GM21737 (cell line): ENCODE measurements at regions not wholly inside any gene's neighbourhood (a gene's known extent, or its start where the extent isn't known, plus 50 kb on each side); places are given as distances from the start of the nearest gene placed in this dataset.
"Not testable (repeated sequence)": the region's sequence is repeated elsewhere in the genome, so short reads cannot be mapped to it uniquely, and the experiment has no call there.

Experiments used
- ATAC-seq: cut with Tn5 transposase; IDR thresholded peaks from one replicate; pipeline ENCODE4 v1.9.1; 2021; ENCODE audit warnings: mild to moderate bottlenecking, moderate library complexity; ENCODE audit not compliant: unreplicated experiment

DNA sequence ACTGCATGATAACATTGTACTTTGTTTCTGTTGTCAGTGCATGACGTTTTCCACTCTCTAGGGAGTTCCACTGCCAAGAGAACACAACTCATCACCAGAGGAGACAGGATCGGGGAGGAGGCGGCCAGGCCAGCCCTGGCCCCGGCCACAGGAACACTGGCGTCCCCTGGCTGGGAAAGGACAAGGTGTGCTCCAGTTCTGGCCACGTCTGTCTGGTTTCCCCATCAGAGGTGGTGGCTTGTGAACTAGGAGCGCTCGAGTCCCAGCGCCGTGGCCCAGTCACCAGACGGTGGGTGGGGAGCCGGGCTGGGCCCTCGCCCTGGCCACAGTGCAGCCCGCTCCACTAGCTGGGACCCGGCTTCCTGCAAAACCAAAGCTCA lies 211.9 kb upstream of the IRX4 start:
- no peak for ATAC-seq

DNA sequence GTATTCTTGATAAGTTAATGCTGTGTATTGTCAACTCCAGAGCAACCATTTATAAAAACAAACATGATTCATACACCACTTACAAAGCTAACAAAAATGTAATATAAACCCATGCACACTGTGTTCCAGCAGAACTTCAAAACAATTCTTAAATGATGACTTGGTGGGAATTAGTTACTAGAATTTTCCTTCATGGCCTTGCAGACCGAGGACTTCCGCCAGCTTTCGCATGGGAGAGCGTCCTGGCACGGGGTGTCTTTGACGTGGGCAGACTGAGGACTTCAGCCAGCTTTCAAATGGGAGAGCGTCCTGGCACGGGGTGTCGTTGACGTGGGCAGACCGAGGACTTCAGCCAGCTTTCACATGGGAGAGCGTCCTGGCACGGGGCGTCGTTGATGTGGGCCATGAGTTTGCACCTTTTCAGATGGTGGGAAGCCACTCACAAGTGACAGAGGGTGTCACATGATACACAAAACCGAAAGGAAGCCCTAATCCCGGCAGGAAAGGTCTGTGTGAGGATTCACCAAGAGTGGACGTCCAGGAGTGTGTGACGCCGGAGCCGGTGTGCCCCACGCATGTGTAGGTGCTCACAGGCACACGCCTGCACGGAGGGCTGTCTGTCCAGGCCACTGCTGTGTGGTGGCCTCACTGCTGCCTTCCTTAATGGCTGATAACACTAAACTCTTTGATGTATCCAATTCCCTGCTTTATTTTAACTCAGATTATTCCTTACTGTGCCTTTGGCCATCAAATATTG lies 211.3 kb upstream of the IRX4 start:
- ATAC-seq = no peak

DNA sequence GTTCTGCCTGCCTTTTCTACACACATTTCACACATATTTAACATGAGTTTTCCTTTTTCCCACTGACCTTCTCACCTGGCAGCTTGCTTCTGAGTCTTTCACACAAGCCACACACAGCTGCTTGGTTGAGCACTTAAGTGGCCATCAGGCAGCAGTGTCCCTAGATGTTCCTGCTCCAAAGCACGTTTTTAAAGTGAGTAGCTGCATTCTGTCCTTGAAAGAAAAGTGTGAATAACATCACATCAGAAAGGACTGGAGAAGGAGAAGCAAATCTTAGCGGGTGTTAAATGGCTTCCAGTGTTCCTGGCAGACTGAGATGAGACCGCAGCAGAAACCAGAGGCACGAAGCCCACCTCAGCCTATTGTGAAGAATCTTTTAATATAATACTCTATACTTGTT lies 209.2 kb upstream of the IRX4 start:
- ATAC-seq = no peak

DNA sequence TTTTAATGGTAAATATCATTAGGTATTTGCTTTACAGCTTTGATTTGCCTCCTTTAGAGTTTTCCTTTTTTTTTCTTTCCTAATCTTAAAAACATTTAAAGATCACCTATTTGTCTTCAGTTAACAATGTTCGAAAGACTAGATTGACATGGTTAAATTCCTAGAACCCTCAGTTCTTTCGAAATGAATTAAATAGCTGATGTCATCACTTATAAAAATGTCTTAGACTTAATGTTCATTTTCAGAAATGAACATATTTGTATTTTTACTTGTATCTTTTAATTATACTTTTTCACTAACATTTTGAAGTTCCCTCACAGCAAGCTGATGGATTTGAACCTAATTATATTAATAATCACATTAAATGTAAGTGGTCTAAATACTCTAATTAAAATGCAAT lies 205.3 kb upstream of the IRX4 start:
- no peak for ATAC-seq

DNA sequence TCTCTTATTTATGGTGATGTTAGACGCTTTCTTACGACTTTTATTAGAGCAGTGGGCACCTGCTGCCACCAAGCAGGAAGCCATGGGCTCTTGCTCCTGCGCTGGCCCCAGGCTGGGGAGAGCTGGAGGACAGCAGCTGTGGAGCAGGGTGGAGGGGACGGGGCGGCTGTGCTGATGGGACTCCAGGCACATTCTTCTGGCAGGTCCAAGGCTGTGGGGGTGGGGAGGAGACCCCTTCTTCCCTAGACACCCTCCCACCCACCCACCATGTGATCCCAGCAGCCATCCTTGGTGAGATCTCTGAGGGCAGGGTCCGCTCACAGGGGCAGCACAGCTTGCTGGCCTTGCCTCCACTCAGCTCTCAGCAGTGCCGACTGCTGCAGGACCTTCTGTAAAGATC lies 192.6 kb upstream of the IRX4 start:
- no peak for ATAC-seq

DNA sequence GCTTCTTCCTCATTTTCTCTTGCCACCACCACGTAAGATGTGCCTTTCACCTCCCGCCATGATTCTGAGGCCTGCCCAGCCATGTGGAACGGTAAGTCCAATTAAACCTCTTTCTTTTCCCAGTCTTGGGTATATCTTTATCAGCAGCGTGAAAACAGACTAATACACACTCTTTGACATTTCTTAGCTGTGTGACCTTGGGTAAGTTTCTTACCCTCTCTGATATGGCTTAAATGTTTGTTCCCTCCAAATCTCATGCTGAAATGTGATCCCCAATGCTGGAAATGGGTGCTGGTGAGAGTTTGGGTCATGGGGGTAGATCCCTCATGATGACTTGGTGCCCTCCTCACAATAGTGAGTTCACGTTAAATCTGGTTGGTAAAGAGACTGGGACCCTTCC lies 188.8 kb upstream of the IRX4 start:
- no peak for ATAC-seq

DNA sequence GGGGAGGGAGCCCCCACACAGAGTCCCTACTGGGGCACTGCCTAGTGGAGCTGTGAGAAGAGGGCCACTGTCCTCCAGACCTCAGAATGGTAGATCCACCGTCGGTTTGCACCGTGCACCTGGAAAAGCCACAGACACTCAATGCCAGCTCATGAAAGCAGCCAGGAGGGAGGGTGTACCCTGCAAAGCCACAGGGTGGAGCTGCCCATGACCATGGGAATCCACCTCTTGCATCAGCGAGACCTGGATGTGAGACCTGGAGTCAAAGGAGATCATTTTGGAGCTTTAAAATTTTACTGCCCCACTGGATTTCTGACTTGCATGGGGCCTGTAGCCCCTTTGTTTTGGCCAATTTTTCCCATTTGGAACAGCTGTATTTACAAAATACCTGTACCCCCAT lies 188.1 kb upstream of the IRX4 start:
- ATAC-seq = not testable (repeated sequence)

DNA sequence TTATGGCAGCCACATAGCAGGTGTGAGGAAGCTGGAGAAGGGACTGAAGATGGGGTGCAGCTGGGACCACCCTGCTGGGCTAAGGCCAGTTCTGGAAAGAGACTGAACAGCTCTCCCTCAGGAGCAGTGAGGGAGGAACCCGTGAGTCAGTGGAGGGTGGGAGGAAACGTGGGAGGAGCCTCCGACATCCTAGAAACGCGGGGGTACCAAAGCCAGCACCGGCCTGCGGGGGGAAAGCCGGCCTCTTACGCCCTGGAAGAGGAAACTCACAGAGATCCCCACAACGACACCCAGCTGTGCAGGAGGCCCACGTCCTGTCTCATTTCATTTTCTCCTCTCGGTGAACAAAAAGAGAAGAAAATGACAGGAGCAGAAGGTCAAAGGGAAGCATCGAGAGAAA lies 185.8 kb upstream of the IRX4 start:
- ATAC-seq = no peak

DNA sequence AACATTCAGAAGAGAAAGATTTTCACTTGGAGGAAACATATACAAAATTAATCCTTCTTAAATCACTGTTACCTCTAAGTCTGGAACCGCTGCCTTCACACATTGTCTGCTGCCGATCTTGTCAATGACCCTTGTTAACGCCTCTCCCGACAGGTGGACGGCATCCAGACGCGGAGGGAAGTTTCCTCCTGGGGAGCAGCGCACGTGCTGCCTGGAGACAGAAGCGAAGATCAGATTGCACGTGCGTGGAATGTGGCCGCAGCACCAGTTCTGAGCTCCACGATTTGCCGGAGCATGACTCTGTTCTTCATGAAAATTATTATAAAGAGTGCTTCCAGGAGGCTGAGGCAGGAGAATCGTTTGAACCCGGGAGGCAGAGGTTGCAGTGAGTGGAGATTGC lies 183.6 kb upstream of the IRX4 start:
- no peak for ATAC-seq

DNA sequence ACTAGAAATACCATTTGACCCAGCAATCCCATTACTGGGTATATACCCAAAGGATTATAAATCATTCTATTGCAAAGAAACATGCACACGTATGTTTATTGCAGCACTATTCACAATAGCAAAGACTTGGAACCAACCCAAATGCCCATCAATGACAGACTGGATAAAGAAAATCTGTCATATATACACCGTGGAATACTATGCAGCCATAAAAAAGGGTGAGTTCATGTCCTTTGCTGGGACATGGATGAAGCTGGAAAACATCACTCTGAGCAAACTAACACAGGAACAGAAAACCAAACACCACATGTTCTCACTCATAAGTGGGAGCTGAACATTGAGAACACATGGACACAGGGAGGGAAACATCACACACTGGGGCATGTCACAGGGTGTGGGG lies 180.7 kb upstream of the IRX4 start:
- ATAC-seq = not testable (repeated sequence)

DNA sequence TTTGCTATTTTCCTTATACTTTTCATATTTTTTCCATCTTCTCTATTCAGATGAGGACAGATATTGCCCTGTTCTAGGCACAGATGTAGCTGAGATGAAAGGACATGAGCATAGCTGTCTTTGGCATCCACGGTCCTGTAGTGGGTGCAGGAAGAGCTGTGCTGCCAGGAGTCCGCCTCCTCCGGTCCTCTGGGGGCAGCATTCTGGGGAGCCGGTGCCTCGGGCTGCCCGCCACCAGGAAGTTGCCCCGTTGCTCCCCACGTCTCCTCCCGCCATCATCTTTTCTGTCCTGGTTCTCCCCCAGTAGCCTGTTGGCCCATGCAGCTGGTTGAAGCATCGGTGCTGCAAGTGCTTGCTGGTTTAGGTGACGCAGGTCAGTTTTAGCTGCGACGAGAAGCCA lies 170.0 kb upstream of the IRX4 start:
- ATAC-seq = no peak

DNA sequence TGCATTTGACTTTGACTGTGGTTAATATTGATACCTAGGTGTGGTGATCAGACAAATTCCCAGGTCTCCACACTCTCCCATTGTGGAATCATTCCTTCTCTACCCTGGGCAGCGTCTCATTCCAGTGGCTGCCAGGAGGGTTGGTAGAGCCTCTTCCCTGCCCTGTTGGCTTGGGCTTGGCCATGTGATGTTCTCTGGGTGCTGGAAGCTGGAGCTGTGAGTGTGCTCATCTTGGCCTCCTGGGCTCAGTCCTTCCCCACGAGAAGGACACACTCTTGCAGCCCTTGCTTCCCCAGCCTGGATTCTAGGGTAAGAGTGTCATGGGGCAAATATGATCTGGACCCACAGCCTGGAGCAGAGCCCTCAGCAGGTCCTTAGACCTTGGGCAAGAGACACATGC lies 167.2 kb upstream of the IRX4 start:
- ATAC-seq = no peak

DNA sequence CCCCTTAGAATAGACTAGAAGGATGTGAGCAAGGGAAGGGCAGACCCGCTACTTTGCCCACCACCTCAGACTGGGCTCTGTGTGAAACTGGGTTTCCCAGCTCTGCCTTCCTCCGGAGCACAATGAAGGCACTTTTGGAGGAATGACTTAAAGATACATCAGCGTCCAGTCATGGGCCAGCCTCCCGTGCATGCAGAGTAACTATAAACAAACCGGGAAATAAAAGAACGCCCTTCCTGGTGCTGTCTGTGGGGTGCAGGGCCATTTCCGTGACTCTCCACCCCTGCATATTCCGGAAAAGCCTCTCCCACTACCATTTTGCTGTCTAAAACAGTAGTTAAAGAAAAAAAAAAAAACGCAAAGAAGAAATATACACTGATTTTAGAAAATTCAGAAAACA lies 165.9 kb upstream of the IRX4 start:
- no peak for ATAC-seq

DNA sequence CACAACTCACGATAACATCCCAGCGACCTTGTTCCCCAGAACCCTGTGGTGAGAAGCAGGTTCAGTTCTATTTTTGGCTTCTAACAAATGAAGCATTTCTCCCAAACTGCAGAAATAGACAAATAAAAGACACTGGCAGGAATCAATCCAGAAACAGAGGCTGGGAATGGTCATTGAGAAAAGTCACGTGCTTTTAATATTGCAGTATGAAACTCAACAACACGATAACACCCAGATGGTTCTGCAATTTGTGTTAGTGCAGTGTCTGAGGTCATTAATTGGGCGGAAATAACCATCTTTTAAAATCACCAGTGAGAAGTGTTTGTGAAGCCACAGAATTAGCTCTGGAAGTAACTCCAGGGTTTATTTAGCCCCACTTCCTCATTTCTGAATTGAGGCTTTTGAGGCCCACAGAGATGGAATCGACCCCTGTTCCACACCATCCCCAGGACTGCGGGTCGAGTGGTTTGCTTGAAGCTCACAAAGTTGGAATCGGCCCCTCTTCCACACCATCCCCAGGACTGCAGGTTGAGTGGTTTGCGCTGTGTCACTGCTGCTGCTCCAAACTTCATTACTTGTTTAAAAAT lies 164.7 kb upstream of the IRX4 start:
- no peak for ATAC-seq

DNA sequence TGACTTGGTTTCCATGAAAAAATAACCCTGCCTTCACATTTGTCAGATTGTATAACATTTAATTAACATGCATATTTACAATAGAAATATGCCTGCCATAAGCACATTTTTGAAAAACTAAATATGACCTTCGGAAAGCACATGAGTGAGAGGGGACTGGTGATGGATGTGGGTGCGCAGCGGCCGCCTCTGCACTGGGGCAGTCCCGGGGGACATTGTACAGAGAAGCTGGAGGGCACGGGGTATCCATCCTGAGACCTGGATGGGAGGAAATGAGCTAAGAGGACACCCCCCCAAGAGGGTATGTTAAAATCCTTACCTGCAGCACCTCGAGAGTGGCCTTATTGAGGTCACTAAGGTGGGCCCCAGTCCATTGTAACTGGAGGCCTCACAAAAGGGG lies 161.3 kb upstream of the IRX4 start:
- no peak for ATAC-seq

DNA sequence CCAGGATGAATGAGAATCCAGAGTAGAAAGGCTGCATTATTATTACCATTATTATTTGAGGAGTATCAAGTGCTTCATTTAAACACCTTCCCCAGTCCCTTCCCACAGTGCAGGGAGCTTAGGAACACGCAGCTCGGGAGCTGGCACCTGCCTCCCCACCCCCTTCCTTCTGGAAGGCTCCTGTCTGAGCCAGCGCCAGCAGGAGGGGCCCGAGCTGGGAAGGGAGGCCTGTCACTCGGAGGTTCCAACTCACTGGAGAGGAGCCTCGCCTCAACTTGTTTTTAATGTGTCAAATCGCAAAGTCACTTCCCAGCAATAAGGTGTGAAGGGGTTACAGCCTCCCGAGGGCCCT lies 156.4 kb upstream of the IRX4 start:
- ATAC-seq = no peak

DNA sequence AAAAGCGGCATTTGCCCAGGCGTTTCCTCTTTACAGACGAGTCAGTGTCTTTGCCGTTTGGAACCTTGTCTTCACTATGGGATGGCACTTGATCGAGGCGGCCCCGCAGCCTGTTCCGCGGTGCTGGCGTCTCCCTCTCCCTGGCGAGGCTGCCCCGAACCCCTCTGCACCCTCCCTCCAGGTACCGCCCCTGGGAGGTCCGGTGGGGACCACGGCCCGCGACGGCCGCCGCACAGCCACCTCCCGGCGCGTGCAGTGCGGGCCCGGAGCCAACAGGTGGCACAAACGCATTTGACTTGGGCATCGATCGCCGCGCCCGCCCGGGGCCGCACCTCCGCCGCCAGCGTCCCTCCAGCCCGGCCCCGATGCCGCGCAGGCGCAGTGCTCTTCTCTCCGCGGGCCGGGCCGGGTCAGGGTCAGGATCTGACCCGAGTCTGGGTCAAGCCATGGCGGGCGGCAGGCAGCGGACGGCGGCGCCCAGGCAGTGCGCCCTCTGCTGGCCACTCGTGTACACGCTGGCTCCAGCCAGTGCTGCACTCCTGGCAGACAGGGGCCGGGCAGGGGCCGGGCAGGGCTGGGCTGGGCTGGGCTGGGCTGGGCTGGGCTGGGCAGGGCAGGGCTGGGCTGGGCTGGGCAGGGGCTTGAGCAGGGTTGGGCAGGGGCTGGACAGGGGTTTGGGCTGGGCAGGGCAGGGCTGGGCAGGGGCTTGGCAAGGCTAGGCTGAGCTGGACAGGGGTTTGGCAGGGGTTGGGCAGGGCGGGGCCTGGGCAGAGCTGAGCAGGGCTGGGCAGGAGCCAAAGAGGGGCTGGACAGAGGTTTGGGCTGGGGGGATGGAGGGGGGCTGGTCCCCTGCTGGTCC lies 155.8 kb upstream of the IRX4 start:
- peak; percentile 88 for ATAC-seq

DNA sequence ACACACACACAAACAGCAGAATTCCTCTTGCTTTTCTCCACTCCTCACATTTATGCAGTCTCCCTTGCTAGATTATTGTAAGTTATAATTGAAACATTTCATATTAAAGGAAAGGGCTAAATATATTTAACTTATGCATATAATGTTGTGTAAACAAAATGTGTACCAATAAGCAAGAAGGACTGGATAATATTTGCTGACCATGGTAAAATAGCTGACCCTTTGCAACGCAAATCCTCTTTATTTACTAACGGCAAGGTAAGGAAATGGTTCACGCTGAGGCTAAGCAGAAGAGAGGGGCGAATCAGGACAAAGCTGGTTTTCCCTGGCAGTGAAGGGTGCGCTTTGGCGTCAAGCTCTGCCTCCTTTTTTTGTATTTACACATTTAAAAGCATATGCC lies 154.2 kb upstream of the IRX4 start:
- no peak for ATAC-seq

DNA sequence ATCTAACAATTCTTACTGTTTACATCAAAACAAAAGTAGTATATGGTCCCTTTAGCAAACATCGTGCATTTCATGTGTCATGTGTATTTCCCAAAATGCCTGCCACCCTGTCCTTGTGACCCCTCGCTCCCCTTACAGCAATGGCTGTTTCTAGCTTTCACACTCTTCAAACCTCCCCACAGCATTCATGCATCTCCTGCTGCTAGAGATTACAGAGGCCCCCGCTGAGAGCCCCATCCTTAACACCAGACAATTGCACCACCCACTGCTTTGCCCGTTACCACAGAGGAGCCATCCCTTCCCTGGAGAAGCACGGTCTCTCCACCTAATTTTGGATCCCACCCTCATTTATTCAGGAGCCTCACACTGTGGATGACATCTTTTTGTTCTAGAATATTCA lies 149.7 kb upstream of the IRX4 start:
- ATAC-seq = no peak

DNA sequence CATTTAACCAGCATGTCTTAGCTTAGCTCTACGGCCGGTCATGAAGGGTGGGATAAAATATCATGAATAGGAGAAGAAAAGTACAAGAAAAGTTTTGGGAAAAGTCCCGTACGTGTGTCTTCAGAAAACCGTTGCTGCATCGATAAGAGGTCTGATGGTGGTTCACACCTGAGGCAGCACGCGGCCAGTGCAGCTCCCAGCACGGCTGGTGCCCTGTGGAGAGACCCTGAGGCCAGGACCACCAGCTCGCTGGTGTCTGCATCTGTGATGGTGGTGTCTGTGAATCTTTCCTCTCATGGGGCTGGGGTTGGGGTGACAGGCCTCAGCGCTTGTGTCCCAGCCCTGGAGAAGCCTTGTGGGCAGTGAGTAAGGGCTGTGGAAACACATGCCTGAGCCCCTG lies 148.9 kb upstream of the IRX4 start:
- no peak for ATAC-seq

DNA sequence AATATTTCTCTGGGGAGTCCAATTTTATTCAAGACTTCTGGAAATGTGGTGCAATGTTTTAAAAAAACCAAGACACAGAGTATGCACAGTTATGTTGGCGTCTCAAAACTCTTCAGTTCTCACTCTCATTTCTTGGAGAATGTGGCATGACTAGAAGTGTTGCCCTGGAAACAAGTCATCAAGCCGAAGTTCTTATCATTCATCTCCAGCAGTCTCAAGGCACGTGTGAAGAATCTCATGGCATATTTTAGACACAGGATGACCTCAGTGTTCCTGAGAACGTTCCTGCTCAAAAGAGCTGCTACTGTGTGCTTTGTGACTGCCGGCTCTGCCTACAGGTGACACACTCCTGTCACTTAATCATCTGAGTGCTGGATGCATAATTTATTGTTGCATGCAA lies 147.4 kb upstream of the IRX4 start:
- no peak for ATAC-seq

DNA sequence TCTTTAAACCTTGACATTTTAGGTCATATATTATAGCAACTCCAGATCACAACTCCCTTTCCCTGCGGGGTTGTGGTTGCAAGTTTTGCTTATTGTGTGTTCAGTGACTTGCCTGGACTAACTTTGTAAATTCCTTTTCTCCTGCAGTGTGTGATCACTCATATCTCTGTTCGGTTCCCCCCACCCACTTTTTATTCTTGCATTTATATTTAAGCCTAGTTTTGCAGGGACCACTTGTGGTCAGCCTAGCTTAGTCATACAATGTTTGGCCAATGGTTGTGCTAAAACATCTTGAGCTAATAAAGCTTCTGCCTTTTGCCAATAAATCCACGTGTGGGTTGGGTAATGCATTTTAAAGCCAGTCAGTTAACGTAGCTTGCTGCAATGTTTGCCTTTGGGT lies 146.5 kb upstream of the IRX4 start:
- no peak for ATAC-seq
